Left lobe of liver (tissue), 2 donors: ENCODE measurements at regions not wholly inside any gene's neighbourhood (a gene's known extent, or its start where the extent isn't known, plus 50 kb on each side); places are given as distances from the start of the nearest gene placed in this dataset.

Experiments used
- ATAC-seq: fragments of 200-7000 bp; cut with Tn5 transposase; one replicate; pipeline ENCODE4 v1.9.1; 2020; ENCODE audit warnings: mild to moderate bottlenecking, moderate library complexity
- DNase-seq: peaks from one replicate; pipeline ENCODE4 v3.0.0-alpha.2; 2020; ENCODE audit warnings: low spot score
- donor health status: DM: no; HTN: no; CAD: no; lungs with moderate emphysema.
- donor health status: DM: no; HTN: yes; CAD: no.

GRCh38 chr5:147162740-147163139, 72.1 kb upstream of the STK32A start:
- DNase-seq (no peak), ATAC-seq (no peak)

GRCh38 chr5:147167529-147167928, 67.3 kb upstream of the STK32A start:
- ATAC-seq (no peak), DNase-seq (no peak)

GRCh38 chr5:147168578-147169327, 66.1 kb upstream of the STK32A start:
- ATAC-seq (no peak), DNase-seq (no peak)

DNA sequence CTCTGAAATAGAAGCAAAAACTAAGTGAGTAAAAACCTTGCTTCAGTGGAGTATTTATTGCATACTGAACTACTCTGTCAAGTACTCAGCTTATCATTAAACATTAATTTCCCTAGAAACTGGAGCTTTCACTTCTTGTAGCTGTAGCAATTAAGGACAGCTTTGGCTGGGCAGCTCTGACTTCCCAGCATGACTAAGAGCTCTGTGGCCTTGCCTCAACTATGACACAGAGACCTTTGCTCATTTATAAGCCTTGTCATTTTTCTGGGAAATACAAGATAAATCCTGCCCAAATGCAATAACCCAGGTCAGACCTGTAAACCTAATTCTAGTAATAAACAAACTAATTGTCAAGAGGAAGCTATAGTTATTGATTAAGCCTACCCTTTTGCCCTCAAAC, 65.4 kb upstream of the STK32A start:
- DNase-seq (no peak), ATAC-seq (peak; percentile 72)

- ATAC-seq, result peak; percentile 33
- no peak for DNase-seq
Observed at GRCh38 chr5:147169901-147170300, 64.9 kb upstream of the STK32A start.

DNA sequence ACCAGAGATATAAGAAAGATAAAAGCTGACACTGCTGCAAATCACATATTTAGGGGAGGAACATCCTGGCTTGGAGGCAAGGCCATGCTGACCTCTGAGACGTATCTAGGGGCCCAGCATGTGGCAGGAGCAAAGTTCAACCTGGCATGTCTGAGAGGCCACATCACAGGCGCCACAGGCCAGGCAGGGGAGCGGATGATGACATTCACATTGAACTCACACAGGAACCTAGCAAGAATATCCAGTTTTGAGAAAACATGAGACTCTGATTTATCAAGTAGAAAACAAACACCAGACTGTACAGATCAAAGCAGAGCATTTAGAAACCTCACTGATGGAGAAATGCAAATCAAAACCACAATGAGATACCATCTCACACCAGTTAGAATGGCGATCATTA, 64.2 kb upstream of the STK32A start:
- peak; percentile 83 for DNase-seq
- peak; percentile 83 for ATAC-seq

DNA sequence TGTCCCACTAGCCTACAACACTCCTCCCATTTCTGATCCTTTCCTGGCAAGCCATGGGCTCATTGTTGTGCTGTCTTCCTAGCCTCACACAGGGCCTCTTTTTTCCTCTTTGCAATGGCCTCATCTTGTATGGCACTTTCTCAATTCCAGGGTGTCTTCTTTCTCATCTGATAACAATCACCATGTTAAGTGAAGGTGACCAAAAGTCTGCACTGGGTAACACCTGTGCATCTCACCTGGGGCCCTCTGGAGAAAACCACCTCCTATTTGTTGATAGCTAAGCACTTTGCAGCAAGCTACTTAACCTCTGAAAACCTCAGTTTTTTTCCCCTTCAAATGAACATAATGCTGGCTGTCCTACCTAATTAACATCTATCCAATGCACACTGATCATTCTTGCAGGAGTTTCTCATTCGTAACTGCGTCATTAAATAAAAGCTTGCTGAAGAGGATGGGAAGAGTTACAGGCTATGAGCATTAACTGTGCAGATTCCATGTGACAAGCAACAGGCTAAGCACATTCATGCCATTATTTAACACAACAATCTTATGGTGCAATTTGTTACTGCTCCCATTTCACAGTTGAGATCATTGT, 60.1 kb upstream of the STK32A start:
- ATAC-seq, result no peak
- no peak for DNase-seq

DNA sequence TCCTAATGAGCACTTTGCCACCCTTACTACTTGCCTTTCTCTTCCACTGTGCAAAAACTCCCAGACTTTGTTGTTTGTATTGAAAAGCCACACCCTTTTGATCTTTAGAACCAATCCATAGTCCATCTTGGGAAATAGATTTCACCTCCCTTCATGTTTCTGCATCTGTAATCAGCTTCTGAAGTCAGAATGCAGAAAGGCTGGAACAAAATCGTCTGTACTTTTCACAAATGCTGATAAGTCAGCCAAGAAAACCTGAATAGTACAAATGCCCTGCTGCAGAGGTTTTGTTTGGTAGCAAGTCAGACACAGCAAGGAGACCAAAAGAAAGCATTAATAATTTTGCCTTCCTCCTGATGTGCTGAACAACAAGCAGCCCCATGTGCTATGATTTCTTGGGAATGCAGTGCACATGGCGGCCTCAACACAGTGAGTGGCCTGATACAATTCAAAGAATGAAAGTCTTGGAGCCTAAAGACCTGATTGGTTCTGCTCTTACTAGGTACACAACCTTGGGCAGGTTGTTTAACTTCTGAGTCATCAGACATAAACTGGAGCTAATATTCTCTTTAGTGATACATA, 59.2 kb upstream of the STK32A start:
- DNase-seq, result no peak
- peak; percentile 74 for ATAC-seq

DNA sequence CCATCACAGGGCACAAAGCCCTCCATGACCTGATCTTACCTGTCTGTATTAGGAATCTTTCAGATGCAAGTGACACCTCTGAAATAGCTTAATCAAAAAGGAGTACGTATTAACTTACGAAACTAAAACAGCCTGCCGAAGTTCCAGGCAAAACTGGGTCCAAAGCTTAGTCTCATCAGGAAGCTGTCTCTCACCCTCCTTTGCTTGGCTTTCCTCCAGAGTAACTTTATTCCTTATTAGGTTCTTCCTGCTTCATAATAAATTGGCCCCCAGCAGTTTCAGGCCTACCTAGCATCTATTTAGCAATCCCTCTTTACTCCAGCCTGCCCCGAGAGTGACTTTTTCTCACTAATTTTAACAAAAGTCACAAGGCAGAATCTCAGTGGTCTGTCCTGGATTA, 58.4 kb upstream of the STK32A start:
- peak; percentile 13 for ATAC-seq
- DNase-seq, result no peak

DNA sequence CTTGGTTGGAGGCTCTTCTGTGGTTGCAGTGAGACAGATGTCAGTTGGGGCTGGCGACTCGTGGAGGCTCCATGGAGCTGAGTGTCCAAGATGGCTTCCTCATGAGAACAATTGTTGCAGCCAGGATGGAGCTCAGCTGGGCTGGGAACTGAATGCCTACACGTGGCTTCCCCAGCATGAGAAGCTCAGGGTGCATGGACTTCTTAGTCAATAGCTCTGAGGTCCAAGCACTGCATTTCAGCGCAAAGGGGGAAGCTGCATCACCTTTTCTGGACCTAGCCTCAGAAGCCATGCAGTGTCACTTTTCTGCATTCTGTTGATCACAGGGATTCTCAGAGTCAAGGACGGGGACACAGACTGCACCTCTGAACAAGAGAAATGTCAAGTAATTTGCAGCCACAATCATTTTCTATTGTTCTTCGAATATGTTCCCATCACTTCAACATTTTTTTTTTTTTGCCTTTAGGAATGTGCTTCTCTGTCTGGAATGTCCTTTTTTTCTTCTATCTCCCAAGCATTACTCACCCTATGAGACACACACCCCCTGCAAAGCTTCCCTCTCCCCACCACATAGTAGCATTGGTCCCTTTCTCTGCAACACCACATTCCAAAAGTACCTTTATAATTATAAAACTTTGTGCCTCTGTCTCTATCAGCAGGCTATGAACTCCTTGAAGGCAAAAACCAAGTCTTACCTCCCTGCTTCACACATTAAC, 57.5 kb upstream of the STK32A start:
- DNase-seq, result no peak
- ATAC-seq, result no peak

- DNase-seq, result no peak
Observed at GRCh38 chr5:147179562-147180147, 55.2 kb upstream of the STK32A start.

DNA sequence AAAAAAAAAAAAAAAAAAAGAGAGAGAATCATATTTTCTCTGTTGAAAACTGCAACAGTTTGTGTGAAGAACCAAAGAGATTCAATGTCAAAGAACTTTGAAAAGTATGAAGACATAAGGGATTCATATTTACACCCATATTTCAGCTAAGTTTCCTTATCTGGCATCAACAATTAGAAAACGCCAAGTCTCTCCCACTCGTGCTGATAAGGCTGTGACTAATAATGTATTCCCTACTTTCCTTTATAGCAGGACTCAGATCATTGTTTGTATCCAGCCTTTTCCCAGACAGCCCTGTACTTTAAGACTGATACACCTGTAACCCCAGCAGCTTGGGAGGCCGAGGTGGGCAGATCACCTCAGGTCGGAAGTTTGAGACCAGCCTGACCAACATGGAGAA, 54.1 kb upstream of the STK32A start:
- no peak for DNase-seq
- ATAC-seq, result no peak

More at GRCh38 chr5:147179562-147180147, 55.2 kb upstream of the STK32A start:
- ATAC-seq, result no peak
